GM21447 (cell line): ENCODE measurements at regions not wholly inside any gene's neighbourhood (a gene's known extent, or its start where the extent isn't known, plus 50 kb on each side); places are given as distances from the start of the nearest gene placed in this dataset.

Experiments
- ATAC-seq: cut with Tn5 transposase; IDR thresholded peaks from one replicate; pipeline ENCODE4 v1.9.1; 2021; ENCODE audit not compliant: unreplicated experiment

- ATAC-seq = no peak
These were observed 1094.8 kb upstream of the PIK3C3 start for GRCh38 chr18:40860189-40860588.

- no peak for ATAC-seq
These were observed 1099.4 kb upstream of the PIK3C3 start for GRCh38 chr18:40855661-40856060.

DNA sequence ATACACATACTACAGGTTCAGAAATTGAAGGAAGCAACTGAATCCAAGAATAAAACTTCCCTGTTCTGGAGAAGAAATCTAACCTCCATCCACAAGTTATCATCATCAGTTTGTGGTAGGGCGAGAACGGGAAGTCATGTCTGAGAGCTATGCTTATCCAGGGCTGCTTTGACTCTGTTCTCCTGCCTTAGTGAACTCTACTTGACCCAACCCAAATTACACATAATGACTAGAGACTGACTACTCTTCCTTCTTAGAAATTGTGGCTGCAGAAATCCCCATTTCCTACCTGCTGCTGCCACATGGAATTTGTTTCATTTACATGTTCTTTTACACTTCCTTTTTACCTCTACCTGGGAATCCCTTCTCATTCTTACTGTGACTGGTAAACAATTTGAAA lies 1102.6 kb upstream of the PIK3C3 start:
- no peak for ATAC-seq

DNA sequence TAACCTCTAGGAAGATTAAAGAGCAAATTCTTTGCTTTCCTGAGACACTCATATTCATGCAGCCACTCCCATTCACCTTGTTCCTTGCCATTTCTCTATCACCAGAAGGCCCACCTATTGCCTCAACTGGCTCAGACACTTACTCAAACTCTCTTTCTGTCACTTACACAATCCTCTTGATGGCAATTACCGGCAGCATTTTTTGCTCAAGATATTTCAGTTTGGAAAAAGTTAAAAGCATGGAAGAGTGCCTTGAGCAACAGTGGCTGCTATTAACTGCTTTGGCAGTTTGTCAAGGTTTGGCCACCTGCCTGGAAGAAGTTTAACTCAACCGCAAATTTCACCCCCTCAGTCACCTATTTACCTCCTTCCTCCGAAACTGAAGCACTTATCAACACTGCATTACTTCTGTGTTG lies 1104.0 kb upstream of the PIK3C3 start:
- ATAC-seq = no peak

DNA sequence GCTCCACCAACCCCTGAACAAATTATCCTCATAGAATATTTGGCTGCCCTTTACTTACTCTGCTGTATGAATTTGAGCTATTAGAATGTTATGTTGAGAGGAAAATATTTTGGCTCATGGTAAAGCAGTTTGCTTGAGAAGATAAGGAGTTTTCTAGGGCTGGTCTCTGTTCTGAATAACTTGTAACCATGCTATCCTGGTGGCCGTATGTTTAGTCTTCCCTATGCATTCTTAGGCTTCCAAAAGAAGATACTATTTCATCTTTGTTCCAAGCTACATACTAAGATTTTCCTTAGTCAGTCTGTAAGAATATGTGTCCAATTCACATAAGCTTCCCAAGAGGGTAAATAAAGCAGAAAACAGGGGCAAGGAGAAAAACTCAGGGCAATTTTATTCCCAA lies 1105.1 kb upstream of the PIK3C3 start:
- ATAC-seq = no peak

DNA sequence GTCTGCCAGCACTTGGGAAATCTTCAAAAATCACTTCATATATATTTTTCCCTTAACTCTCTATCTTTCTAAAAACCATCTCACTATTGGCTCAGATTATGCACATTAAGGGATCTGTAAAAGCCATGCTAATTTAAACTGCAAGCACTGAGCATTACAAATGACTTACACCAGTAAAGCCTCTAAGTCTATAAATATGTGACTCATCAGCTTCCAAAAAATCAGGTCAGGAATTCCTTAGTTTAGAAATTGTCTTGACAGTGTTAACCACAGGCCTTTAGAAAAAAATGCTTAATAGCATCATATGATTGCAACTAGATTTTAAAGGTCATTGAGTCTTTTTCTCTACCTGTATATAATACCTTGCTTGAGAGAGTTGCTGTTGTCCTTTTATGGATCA lies 1113.6 kb upstream of the PIK3C3 start:
- no peak for ATAC-seq

DNA sequence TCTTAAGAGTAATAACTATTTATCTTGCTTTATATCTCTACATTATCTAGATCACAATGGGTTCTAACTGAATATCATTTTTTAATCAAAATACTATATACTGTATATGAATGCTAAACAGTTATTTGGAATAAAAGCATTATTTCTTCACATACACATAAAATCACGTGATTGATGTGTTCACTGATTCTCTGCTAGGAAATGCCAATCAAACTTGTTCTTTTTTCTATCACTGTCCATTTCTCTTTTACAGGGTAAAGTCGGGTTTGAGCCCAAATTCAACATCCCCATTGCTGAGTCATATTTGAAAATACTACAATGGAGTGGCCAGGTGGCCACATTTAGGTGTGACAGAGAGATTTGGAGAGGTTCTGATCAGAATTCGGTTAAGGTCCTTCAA lies 1114.0 kb upstream of the PIK3C3 start:
- ATAC-seq = no peak

DNA sequence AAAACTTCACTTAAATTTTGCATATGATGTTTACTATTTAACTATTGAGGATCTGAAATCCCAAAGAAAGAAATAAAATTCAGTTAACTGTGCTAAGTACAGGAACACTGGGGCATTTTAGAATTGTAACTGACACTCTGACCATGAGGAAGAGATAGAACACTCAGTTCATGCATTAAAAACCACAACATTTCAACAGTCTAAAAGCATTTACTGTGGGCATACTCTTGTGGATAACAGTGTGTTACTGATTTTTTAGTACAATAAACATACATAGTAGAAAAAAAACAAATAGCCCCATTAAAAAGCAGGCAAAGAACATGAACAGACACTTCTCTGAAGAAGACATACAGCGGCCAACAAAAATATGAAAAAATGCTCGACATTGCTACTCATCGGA lies 1122.7 kb upstream of the PIK3C3 start:
- no peak for ATAC-seq

- ATAC-seq = no peak
These were observed 1130.7 kb upstream of the PIK3C3 start for GRCh38 chr18:40824291-40824690.

GRCh38 chr18:40821596-40822243 lies 1133.3 kb upstream of the PIK3C3 start:
- no peak for ATAC-seq

DNA sequence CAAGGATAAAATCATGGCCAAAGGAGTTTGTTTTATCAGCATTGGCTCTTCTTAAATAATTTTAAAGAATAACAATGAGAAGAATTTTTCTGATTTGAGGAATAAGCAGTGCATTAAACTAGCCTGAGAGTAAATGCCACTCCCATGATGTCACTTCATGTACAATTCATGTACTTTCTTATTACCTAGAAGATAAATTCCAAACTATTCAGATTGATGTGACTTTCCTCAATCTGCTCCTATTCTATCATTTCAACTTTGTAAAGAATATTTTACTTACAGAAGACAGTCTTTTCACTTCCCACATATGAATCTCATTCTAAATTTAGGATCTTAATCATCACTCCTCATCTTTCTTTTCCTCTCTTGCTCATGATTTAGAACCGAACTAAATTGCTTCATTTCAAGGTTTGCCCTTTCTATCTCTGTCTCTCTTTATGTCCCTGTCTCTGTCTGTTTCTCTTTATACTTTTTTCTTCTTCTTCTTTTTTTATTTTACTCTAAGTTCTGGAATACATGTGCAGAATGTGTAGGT lies 1142.0 kb upstream of the PIK3C3 start:
- no peak for ATAC-seq

GRCh38 chr18:40810372-40810771 lies 1144.7 kb upstream of the PIK3C3 start:
- ATAC-seq = no peak

DNA sequence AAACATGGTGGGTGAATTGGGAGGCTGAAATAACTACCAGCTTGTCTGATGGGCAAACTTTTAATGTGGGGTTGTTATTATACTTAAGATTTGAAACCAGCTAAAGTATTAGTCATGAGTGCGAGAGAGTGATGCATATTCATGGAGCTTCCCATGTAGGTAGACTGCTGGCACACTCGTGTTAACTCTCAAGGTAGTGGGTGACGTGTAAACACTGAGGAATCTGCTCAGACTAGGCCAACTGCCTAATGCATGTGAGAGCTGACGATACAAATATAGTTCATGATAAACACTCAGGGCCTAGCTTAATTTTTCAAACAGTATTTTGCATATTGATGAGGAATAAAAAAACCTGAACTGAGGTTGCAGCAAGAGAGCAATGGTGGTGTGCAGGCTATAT lies 1165.7 kb upstream of the PIK3C3 start:
- ATAC-seq = no peak

DNA sequence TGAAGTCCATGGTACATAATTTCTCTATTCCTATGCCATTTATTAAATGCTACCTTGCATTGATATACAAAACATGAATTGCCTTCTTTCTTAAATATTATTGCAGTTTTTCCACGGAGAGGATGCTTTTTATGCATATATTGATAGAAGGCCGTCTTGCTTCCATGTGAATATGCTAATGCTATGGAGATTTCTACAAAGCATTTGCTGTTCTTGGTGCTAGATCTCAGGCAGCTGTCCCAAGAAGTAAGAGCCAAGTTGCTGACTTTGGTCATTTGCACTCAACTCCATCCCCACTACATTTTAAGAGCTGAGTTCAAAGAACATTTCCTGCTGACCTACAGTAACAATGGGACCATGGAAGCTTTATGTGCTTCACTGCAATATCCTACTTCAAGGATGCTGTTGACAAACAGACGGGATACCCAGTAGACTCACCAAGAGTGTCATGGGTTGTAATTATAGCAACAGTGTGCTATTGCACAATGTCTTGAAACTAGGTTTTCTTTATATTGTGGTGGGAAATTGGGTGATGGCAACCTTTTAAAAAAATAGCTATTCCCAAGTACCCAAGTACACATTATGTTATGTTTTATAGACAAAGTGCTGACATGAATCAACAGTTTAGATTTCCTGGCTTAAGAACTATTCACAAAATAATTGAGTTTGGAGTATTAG lies 1172.4 kb upstream of the PIK3C3 start:
- no peak for ATAC-seq

- ATAC-seq = no peak
These were observed 1185.2 kb upstream of the PIK3C3 start for GRCh38 chr18:40769786-40770185.

DNA sequence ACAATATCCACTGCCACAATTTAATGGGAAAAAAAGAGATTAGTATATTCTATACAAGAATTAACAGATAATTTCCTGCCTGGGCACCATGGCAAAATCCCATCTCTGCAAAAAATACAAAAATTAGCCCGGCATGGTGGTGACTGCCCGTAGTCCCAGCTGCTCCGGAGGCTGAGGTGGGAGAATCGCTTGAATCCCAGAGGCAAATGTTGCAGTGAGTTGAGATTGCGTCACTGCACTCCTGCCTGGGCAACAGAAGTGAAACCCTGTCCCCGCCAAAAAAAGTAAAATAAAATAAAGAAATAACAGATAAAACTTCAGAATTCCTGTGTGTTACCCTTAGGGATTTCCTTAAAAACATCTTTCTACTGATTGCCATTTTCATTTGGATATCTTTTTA lies 1194.8 kb upstream of the PIK3C3 start:
- no peak for ATAC-seq

DNA sequence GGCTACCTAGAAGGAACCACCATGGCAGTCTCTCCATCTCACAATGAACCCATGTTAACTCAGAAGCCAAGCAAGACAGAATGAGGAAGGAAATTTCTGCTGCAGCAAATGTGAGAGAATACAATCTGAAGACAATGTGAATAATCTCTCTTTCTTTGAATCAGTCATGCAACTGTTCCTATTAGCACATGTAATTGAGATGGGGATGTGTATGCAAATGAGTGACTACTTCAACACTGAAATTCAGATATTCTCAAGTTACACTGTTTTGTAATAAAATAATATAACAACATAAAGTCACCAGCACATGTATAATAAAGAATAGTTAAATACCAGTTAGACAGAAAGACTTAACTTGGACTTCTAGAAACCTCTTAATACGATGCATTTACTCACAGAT lies 1200.6 kb upstream of the PIK3C3 start:
- ATAC-seq = no peak

- no peak for ATAC-seq
These were observed 1202.7 kb upstream of the PIK3C3 start for GRCh38 chr18:40752316-40752715.

GRCh38 chr18:40751186-40751585 lies 1203.8 kb upstream of the PIK3C3 start:
- ATAC-seq = no peak

DNA sequence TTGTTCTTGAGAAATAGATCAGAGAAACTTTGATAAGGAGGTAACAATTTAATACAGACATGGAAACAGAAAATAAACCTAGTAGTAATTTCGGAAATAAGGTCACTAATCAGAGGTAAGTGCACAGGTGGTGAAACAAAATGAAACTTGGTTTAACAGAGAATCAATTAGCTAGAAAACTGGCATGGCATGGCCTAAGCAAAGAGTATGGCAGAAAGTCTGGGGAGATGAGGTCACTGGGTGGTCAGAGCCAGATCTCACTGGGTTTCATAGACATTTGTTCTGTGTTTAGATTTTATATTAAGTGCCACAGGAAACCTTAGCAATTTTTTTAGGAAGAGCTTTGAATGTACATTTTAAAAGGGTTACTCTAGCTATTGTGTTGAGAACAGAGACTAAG lies 1216.0 kb upstream of the PIK3C3 start:
- ATAC-seq = no peak

GRCh38 chr18:40738321-40738880 lies 1216.6 kb upstream of the PIK3C3 start:
- ATAC-seq = no peak

GRCh38 chr18:40708726-40709125 lies 1246.3 kb upstream of the PIK3C3 start:
- ATAC-seq = no peak
